ENCODE measurements at regions not wholly inside any gene's neighbourhood (a gene's known extent, or its start where the extent isn't known, plus 50 kb on each side); places are given as distances from the start of the nearest gene placed in this dataset.

- TF ChIP-seq TEAD1 (CRISPR knock-in tag; IDR thresholded peaks at IDR 0.05) (no peak), SP1 (CRISPR knock-in tag; conservative IDR thresholded peaks at IDR 0.05) (no peak), CTCF (IDR thresholded peaks at IDR 0.05) (no peak), CBFB (CRISPR knock-in tag; IDR thresholded peaks at IDR 0.05; ENCODE audit: low read depth) (no peak)
These were observed 53.4 kb upstream of the KRR1 start for GRCh38 chr12:75564852-75565251.

All from WTC11 (cell line).